ENCODE measurements at regions not wholly inside any gene's neighbourhood (a gene's known extent, or its start where the extent isn't known, plus 50 kb on each side); places are given as distances from the start of the nearest gene placed in this dataset.

DNA sequence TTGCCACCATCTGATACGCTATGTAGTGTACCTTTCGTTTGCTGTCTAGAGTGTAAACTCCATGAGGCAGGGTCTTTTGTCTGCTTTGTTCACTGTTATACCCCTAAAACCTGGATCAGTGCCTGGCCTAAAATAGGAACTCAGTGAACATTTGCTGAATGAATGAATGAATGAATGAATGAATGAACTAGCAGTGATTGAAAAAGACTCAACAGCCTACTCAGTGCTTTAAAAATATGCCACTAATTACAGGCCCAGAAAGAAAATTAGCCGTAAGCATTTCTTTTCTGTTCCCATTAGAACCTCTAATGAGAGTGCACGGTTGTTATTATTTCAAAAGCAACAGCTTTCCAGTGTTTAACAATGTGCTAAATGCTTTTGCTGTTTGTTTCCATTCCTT, 69.3 kb upstream of the SYT6 start:
- no peak for DNase-seq

DNA sequence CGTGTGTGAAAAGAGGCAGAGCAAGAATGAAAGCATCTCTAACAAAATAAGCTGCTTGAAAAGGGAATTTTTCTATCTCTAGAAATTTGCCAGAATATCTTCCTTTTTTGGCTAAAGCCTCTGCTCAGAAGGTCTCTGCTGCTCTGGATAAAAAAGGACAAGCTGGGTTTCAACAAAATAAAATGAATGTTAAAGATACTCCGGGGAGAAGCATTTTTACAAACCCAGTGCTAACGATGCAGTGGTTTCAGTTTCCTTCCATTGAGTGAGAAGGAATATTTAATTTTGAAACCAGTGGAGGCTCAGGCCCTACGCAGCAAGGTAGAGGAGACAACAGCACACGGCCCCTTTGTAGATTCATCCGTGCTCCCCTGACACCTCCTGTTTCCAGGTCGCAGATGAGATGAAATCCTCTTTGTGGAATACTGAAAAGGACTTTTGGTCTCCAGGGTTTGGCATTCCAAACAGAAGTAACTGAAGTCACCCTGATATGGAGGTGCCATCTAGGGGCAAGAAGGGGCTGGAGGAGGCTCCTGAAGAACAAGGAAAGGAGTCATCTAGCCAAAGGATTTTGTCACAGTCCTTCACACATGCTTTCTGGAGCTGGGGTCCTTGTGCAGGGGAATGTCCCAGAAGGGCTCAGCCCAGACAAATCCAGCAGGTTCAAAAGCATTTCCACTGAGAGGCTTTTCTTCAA, 65.7 kb upstream of the SYT6 start:
- DNase-seq: peak; percentile 30

DNA sequence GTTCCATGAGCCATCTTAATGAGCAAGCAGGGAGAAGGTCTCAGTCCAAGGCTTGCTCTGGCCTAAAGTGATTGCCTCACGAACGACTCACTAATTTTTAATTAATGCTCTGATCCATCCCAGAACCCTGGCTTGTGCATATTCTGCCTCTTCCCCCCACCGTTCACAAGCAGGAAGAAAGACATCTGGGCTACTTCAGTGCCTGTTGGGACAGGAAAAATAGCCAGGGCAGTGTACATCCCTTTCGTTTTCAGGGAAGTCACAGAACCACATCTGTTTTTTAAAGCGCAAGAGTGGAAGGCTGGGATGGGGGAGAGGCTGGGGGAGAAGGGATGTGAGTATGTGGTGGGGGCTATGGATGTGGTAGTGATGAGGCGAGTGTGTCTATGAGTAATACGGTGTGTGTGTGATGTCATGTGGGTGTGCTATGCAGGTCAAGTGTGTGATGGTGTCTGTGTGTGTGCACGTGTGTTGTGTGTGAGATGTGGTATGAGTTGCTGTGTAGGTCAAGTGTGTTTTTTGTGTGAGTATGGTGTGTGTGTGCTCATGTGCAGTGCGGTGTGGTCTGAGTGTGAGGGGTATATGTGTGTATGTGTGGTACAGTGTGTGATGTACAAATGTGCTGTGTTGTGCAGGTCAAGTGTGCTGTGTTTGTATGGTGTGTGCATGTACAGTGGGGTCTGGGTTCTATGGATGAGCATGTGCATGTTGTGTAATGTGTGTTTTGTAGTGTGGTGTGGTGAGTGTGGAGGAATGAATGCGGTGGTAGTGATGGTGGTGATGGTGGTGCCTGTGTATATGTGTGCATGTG, 64.9 kb upstream of the SYT6 start:
- DNase-seq: no peak

DNA sequence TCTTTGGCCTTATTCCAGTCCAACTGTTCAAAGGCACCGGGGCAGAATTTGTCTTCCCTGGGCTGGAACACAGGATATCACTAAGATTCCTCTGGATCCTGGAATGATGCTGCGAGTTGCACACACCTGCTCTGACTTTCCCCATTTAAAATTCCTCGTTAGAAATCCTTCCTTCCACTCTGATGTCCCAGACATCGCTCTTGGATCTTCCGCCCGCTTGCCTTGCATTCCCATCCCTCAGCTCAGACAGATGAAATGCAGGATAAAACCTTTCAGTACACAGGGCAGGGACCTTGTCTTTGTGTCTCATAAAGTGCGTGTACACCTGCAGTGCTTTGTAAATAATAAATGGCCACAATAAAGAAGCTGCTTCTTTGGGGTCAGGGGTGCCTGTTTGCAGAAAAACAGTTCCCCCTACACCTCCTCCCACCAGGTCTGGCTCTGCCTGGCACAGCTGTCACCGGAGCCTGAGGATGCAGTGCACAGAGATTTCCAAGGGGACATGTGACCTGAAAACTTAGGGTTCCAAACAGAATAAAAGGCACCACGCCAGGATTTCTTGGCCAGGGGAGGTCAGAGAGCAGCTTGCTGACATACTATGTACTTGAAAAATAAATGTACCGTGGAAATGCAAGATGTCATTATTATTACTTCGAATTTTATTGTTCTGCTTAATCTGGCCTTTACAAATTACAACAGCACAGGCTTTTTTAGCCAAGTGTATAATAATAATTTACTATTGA, 62.9 kb upstream of the SYT6 start:
- no peak for DNase-seq

DNA sequence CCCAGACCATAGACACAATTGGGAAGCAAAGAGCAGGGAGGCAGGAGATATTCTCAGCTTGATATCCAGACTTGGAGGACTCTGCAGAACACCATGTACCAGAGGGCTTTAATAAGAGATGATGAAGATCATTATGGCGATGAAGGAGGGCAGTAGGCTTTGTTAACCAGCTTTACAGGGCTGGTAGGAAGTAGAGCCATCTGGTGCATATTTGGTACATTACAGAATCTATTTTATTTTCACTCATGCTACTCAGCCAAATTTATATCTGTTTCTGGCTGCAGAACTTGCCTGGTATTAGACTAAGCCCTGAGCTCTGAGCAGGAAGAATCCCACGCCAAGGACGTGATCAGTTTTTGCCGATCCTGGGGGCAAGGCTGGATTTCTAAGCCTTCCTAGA, 61.8 kb upstream of the SYT6 start:
- DNase-seq: peak; percentile 12

DNA sequence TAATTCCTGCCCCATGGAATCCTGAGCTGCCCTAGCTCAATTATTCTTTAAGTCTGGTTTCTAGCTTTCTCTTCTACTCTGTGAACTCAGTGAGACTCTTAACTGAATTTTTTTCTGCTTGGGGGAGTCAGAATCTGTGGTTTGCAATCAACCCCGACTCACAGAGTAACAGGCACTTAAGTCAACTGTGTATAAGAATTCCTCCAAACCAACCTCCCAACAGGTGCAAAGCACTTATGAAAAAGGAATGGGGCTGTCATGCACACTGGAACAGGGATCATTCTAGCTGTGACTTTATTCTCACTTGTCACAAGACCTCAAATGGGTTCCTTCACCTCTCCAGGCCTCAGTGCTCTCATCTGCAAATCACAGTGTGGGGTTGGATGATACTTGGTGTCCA, 60.3 kb upstream of the SYT6 start:
- DNase-seq: no peak

DNA sequence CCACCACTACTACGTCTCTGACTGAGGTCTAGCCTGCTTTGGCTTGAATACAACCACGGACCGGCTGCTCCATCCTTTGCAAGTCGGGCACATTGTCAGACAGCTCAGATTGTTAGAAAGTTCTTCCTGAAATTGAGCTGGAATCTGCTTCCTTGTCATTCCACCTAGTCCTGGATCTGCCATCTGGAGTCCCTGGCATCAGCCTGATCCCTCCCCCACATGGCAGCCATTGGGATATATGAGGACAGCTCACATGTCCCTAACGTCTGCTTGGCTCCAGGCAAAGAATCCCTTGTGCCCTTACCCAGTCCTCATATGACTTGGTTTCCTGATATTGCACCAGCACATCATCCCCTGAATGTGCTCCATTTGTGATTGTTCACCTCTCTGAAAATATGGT, 56.3 kb upstream of the SYT6 start:
- no peak for DNase-seq

DNA sequence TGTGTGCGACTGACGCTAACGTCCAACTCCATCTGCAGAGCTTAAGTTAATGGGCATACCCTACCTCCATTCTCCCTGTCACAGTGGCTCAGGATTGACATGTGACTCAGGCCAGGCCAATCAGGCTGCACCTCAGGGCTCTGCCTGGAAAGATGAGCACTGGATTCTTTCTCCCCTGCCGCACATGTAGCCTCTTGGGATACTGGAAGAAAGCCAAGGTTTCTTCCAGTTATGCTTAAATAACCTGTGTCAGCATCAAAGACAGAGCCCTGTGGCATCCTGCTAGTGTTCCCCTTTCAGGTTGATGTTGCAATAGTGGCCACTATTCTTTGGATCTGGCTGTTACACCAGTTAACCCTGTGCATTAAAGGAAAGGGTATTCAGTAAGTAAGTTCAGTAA, 55.0 kb upstream of the SYT6 start:
- DNase-seq: peak; percentile 4

DNA sequence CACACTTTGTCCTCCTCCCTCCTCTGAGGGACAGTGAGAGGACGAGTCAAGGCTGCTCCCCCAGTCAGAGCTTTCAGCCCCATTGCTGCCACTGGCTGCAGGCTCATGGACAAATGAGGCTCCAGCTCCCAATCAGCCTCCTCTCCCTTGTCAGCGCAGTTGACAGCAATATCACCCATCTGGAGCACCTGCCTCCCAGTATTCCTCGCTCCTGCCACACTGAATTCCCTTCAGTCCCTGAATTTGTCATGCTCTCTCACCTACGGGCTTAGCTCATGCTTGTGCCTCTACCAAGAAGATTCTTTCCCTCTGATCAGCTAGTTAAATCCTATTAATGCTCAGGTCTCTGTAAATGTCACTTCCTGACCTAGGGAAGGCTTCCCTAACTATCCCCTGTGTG, 54.4 kb upstream of the SYT6 start:
- DNase-seq: no peak

DNA sequence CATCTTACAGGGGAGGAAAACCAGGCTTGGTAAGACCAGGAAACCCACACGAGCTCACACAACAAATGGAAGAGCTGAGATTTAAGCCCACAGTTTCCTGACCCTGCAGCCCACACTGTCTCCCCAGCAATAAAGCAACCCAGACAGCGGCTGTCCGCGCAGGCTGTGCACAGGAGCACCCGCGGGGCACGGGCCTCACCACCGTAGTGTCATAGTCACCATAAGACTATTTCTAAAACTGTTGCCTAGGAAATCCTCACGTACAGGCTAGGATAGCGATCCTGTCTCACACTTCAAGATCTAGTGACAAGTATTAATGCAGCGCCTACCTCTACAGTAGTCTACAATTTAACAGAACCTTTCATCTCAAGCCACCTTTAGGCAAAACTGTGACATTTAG, 54.0 kb upstream of the SYT6 start:
- DNase-seq: no peak

DNA sequence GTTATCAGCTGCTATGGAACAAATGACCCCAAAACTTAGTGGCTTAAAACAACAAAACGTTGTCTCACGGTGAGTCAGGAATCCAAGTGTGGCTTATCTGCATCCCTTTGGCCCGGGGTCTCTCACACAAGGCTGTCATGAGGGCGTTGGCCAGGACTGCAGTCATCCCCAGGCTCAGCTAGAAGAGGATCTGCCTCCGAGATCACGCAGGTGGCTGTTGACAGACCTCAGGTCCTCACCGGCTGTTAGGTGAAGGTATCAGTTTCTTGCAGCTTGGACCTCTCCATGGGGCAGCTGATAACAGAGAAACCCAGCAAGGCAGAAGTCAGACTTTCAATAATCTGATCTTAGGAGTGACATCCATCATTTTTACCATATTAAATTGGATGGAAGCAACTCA, 52.7 kb upstream of the SYT6 start:
- no peak for DNase-seq

DNA sequence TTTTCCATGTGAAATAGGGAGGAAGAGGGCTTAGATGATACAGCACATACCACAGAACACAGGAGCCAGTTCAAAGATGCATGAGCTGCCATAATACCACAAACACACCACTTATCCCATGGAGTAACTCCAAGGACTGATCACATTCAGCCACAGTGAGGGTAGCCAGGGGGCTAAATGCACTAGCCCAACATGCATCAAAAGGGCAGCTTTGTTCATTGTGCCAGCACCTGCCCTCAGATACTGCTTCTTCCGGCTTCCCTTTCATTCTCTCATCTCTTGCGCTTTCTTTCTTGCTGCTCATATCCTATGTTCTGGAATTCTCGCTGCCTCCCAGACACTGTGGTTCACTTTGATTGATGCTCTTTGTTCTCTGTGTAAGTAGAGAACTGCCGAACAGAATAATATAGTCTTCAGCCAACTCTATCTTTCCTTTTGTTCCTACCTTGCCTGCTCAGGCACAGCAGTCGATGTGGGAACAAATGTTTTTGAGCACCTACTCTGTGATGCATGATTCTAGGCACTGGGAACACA, 50.0 kb upstream of the SYT6 start:
- DNase-seq: no peak

Measured in fibroblast of skin of back (primary cell).